B cell (primary cell): ENCODE measurements at regions not wholly inside any gene's neighbourhood (a gene's known extent, or its start where the extent isn't known, plus 50 kb on each side); places are given as distances from the start of the nearest gene placed in this dataset.

Experiments
- CTCF ChIP-seq: fragments of 200-600 bp; IDR thresholded peaks from one replicate; pipeline ENCODE4 v1.8.0; 2022; ENCODE audit warnings: antibody characterized with exemption, mild to moderate bottlenecking
- EZH2 ChIP-seq: IDR thresholded peaks from 2 replicates; pipeline ENCODE4 v1.6.1; 2012; ENCODE audit warnings: borderline replicate concordance, low read depth, mild to moderate bottlenecking, moderate library complexity, low read length; ENCODE audit not compliant: insufficient read depth, poor library complexity, severe bottlenecking

GRCh38 chr3:189108735-189109134 lies 63.0 kb upstream of the TPRG1 start:
- no peak for TF ChIP-seq CTCF
- no peak for TF ChIP-seq EZH2
